Astrocyte (in vitro differentiated cells and primary cell): ENCODE measurements at regions not wholly inside any gene's neighbourhood (a gene's known extent, or its start where the extent isn't known, plus 50 kb on each side); places are given as distances from the start of the nearest gene placed in this dataset.

ENCODE experiments used
- DNase-seq: peaks from one replicate; pipeline ENCODE4 v3.0.0-alpha.2; 2010; ENCODE audit warnings: low read depth
- FAIRE-seq: peaks from 2 replicates; lab custom pipeline; 2011; peaks lifted over from hg19 to GRCh38; lab: Jason Lieb, UNC
- H2AFZ ChIP-seq: 2 replicates; pipeline ENCODE4 v1.6.0; 2012; ENCODE audit warnings: low read depth, low read length, inconsistent platforms
- H3K27ac ChIP-seq: 2 replicates; pipeline ENCODE4 v1.5.1; 2011; ENCODE audit warnings: low read depth, low read length, inconsistent platforms
- H3K27me3 ChIP-seq: 2 replicates; pipeline ENCODE4 v1.6.0; 2011; ENCODE audit warnings: low read length, inconsistent platforms; ENCODE audit not compliant: insufficient read depth
- H3K36me3 ChIP-seq: 2 replicates; pipeline ENCODE4 v1.5.1; 2011; ENCODE audit warnings: low read length, inconsistent platforms; ENCODE audit not compliant: insufficient read depth
- H3K4me1 ChIP-seq: 2 replicates; pipeline ENCODE4 v1.5.1; 2011; ENCODE audit warnings: low read length, inconsistent platforms; ENCODE audit not compliant: insufficient read depth
- H3K4me2 ChIP-seq: 2 replicates; pipeline ENCODE4 v1.6.0; 2012; ENCODE audit warnings: low read length, inconsistent platforms
- H3K4me3 ChIP-seq: 2 replicates; pipeline ENCODE4 v1.5.1; 2011; ENCODE audit warnings: low read depth, mild to moderate bottlenecking, low read length, inconsistent platforms; ENCODE audit not compliant: insufficient read depth
- H3K79me2 ChIP-seq: 2 replicates; pipeline ENCODE4 v1.6.0; 2012; ENCODE audit warnings: mild to moderate bottlenecking, low read length, inconsistent platforms; ENCODE audit not compliant: insufficient read depth
- H3K9ac ChIP-seq: 2 replicates; pipeline ENCODE4 v1.6.0; 2012; ENCODE audit warnings: mild to moderate bottlenecking, low read length, inconsistent platforms
- H3K9me3 ChIP-seq: 2 replicates; pipeline ENCODE4 v1.5.1; 2012; ENCODE audit warnings: low read depth, mild to moderate bottlenecking, low read length, inconsistent platforms; ENCODE audit not compliant: insufficient read depth
- H4K20me1 ChIP-seq: 2 replicates; pipeline ENCODE4 v1.6.0; 2012; ENCODE audit warnings: low read length, inconsistent platforms; ENCODE audit not compliant: insufficient read depth
- H3K27ac Mint-ChIP-seq: one replicate; pipeline ENCODE4 v1.8.0; 2021; ENCODE audit warnings: mild to moderate bottlenecking, mixed read lengths; ENCODE audit not compliant: unreplicated experiment
- H3K27me3 Mint-ChIP-seq: one replicate; pipeline ENCODE4 v1.8.0; 2021; ENCODE audit warnings: low read depth, mixed read lengths; ENCODE audit not compliant: unreplicated experiment
- H3K36me3 Mint-ChIP-seq: one replicate; pipeline ENCODE4 v1.8.0; 2021; ENCODE audit warnings: low read depth, mixed read lengths; ENCODE audit not compliant: unreplicated experiment
- H3K4me1 Mint-ChIP-seq: one replicate; pipeline ENCODE4 v1.8.0; 2021; ENCODE audit warnings: low read depth, mixed read lengths; ENCODE audit not compliant: unreplicated experiment
- H3K4me3 Mint-ChIP-seq: one replicate; pipeline ENCODE4 v1.8.0; 2021; ENCODE audit warnings: mild to moderate bottlenecking, moderate library complexity, mixed read lengths; ENCODE audit not compliant: unreplicated experiment
- H3K9me3 Mint-ChIP-seq: one replicate; pipeline ENCODE4 v1.8.0; 2021; ENCODE audit warnings: mild to moderate bottlenecking, mixed read lengths; ENCODE audit not compliant: unreplicated experiment
- EZH2 ChIP-seq: IDR thresholded peaks from 2 replicates; pipeline ENCODE4 v1.6.1; 2012; ENCODE audit warnings: mild to moderate bottlenecking, low read length, inconsistent platforms; ENCODE audit not compliant: insufficient read depth
- TF ChIP-seq, protein P1 (sequence below): IDR thresholded peaks from 2 replicates; pipeline ENCODE4 v1.5.1; 2011; ENCODE audit warnings: low read depth, mild to moderate bottlenecking, inconsistent platforms, low read length, moderate library complexity; ENCODE audit not compliant: insufficient read depth

GRCh38 chr13:86172961-86173360 lies 373.7 kb upstream of the SLITRK6 start:
- no peaks in the 10 kb centered on the region for H3K4me1 ChIP-seq
- no peaks in the 10 kb centered on the region for H3K27me3 ChIP-seq
- no peaks in the 10 kb centered on the region for H4K20me1 ChIP-seq
- Mint-ChIP-seq H3K27me3 (no peaks in the 10 kb centered on the region), H3K27ac (no peak overlapping the region), H3K36me3 (no peaks in the 10 kb centered on the region), H3K4me1 (no peaks in the 10 kb centered on the region), H3K9me3 (no peaks in the 10 kb centered on the region), H3K4me3 (no peak overlapping the region)
- no peak overlapping the region for H3K4me2 ChIP-seq
- H3K79me2 ChIP-seq = no peaks in the 10 kb centered on the region
- no peaks in the 10 kb centered on the region for H3K9me3 ChIP-seq
- TF ChIP-seq EZH2 = no peak
- TF ChIP-seq, protein P1, sequence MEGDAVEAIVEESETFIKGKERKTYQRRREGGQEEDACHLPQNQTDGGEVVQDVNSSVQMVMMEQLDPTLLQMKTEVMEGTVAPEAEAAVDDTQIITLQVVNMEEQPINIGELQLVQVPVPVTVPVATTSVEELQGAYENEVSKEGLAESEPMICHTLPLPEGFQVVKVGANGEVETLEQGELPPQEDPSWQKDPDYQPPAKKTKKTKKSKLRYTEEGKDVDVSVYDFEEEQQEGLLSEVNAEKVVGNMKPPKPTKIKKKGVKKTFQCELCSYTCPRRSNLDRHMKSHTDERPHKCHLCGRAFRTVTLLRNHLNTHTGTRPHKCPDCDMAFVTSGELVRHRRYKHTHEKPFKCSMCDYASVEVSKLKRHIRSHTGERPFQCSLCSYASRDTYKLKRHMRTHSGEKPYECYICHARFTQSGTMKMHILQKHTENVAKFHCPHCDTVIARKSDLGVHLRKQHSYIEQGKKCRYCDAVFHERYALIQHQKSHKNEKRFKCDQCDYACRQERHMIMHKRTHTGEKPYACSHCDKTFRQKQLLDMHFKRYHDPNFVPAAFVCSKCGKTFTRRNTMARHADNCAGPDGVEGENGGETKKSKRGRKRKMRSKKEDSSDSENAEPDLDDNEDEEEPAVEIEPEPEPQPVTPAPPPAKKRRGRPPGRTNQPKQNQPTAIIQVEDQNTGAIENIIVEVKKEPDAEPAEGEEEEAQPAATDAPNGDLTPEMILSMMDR = no peak
- no peak overlapping the region for H3K27ac ChIP-seq
- H3K9ac ChIP-seq = no peak overlapping the region
- no peak overlapping the region for H3K4me3 ChIP-seq
- H2AFZ ChIP-seq = no peak overlapping the region
- no peak for FAIRE-seq
- no peak for DNase-seq
- no peaks in the 10 kb centered on the region for H3K36me3 ChIP-seq

- Histone ChIP-seq H3K4me3 (no peak overlapping the region), H3K4me1 (no peaks in the 10 kb centered on the region), H3K9me3 (no peaks in the 10 kb centered on the region), H3K4me2 (no peak overlapping the region), H3K27ac (no peak overlapping the region), H3K27me3 (no peaks in the 10 kb centered on the region), H3K36me3 (no peaks in the 10 kb centered on the region), H3K79me2 (no peaks in the 10 kb centered on the region), H4K20me1 (no peaks in the 10 kb centered on the region), H3K9ac (no peak overlapping the region), H2AFZ (no peak overlapping the region)
- no peaks in the 10 kb centered on the region for H3K36me3 Mint-ChIP-seq
- H3K9me3 Mint-ChIP-seq = no peaks in the 10 kb centered on the region
- DNase-seq (no peak), FAIRE-seq (no peak)
- TF ChIP-seq EZH2 = no peak
- TF ChIP-seq, protein P1 = no peak
- H3K4me1 Mint-ChIP-seq = no peaks in the 10 kb centered on the region
- no peak overlapping the region for H3K4me3 Mint-ChIP-seq
- H3K27me3 Mint-ChIP-seq = no peaks in the 10 kb centered on the region
- H3K27ac Mint-ChIP-seq = no peak overlapping the region
Observed at GRCh38 chr13:86161257-86161656, 362.0 kb upstream of the SLITRK6 start.

GRCh38 chr13:86155756-86156155 lies 356.5 kb upstream of the SLITRK6 start:
- FAIRE-seq (no peak), DNase-seq (no peak)
- Histone ChIP-seq H3K4me2 (no peak overlapping the region), H3K4me3 (no peak overlapping the region), H3K9ac (no peak overlapping the region), H3K4me1 (no peaks in the 10 kb centered on the region), H2AFZ (no peak overlapping the region), H3K36me3 (no peaks in the 10 kb centered on the region), H3K79me2 (no peaks in the 10 kb centered on the region), H3K27me3 (no peaks in the 10 kb centered on the region), H4K20me1 (no peaks in the 10 kb centered on the region), H3K9me3 (no peaks in the 10 kb centered on the region), H3K27ac (no peak overlapping the region)
- H3K27me3 Mint-ChIP-seq = no peaks in the 10 kb centered on the region
- no peaks in the 10 kb centered on the region for H3K36me3 Mint-ChIP-seq
- H3K9me3 Mint-ChIP-seq = no peaks in the 10 kb centered on the region
- no peaks in the 10 kb centered on the region for H3K4me1 Mint-ChIP-seq
- H3K4me3 Mint-ChIP-seq = no peak overlapping the region
- TF ChIP-seq, protein P1 = no peak
- TF ChIP-seq EZH2 = no peak
- H3K27ac Mint-ChIP-seq = no peak overlapping the region
